ENCODE measurements at regions not wholly inside any gene's neighbourhood (a gene's known extent, or its start where the extent isn't known, plus 50 kb on each side); places are given as distances from the start of the nearest gene placed in this dataset.

DNA sequence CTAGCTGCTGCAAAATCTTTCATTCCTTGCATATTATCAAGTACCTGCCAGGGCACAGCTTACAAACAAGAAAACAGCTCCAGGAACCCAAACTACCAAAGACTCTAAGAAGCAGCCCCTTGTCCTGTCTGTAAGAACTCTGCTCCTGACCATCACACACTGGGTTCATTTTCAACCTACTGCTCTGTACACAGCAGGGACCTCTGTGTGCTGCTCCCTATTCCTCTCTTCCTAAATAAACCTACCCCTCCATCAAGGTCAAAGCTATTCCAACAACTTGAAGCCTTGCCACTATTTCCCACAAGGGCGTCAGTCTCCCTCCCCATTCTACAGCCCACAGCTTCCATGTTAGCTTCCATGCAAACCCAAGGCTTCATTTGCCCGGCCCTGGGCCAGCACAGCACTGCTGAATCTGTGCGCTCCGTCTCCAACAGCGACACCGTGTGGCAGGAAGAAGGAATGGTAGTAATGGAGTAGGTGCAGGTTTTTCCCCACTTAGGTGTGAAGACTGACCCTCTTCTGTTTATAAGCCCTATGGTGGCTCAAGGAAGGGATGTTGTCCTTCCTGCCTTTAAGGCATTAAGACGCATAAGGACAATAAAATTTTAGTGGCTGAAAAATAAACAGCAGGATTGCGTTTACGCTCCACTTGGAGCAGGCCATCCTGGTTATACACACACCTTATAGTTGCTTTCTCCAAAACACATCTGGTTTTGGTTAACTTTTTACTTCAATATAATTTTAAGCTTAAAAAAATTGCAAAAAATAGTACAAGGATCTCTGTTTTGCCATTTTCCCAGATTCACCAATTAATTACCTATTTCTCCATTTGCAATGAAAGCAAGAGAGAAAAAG lies 115.2 kb upstream of the NXT1 start:
- in situ Hi-C loops (cut with MboI) (no loop called here), intact Hi-C loops (cut with micrococcal nuclease) (loop anchor here (2.0 to 10.0 kb wide), 3 partner anchors 107 to 541 kb away; no protein-coding TSS in a partner anchor)
- Histone ChIP-seq H3K4me3 (no peak overlapping the region), H4K20me1 (replicated peaks; ENCODE audit: control insufficient read depth, insufficient read depth, low read length) (no peaks in the 10 kb centered on the region), H3K79me2 (ENCODE audit: control insufficient read depth, insufficient read depth, low read length) (no peaks in the 10 kb centered on the region), H3K27me3 (ENCODE audit: control insufficient read depth in 2 of 2, insufficient read depth in 2 of 2, low read length in 2 of 2) (no peaks in the 10 kb centered on the region), H3K36me3 (ENCODE audit: control insufficient read depth, insufficient read depth, low read length) (no peaks in the 10 kb centered on the region), H3K27ac (ENCODE audit: extremely low read depth, low read depth, low read length) (no peak overlapping the region), H3K9ac (ENCODE audit: insufficient read depth in 1 of 2, low read depth in 2 of 2, low read length in 2 of 2) (no peak overlapping the region), H3K4me2 (ENCODE audit: insufficient read depth, low read length) (no peak overlapping the region), H3K9me3 (replicated peaks; ENCODE audit: control insufficient read depth, insufficient read depth, low read depth, low read length) (no peaks in the 10 kb centered on the region), H3K9me1 (ENCODE audit: control insufficient read depth, insufficient read depth, low read length) (no peaks in the 10 kb centered on the region), H3K4me1 (replicated peaks in 1 of 2; ENCODE audit: control insufficient read depth in 2 of 2, insufficient read depth in 2 of 2, low read length in 2 of 2) (peaks cover 0 to 3% of the 10 kb centered on the region in 2 experiments; a peak in 1 of 5 replicates), H2AFZ (ENCODE audit: low read depth, low read length) (no peak overlapping the region)
- ATAC-seq (peak; percentile 99), FAIRE-seq (peak; percentile 94), DNase-seq (ENCODE audit: extremely low read depth in 1 of 4, low spot score in 3 of 4) (peak; percentile 61 to 75 (median 64))
- POLR2A ChIA-PET: interaction anchor here (2.4 kb wide), 1 partner anchor 184 kb away, joined by 9 read pairs; no protein-coding TSS in a partner anchor
- CTCF ChIA-PET (ENCODE audit: low intra/inter-chr PET ratio): interaction anchor here (0.5 to 0.7 kb wide), 4 partner anchors 174 to 901 kb away, joined by 3 to 6 read pairs (median 4); no protein-coding TSS in a partner anchor
- BruUV-seq (replicated peaks): no TSS peak
- whole genome bisulfite sequencing (ENCODE audit: insufficient coverage, low coverage, missing lambda C conversion rate): 24% methylated on average over 8 of the region's 9 CpGs
- TF ChIP-seq ZNF121 (CRISPR knock-in tag; conservative IDR thresholded peaks at IDR 0.05): no peak
- no peak for TF ChIP-seq NCOA1 (IDR thresholded peaks at IDR 0.05; ENCODE audit: low read depth)
- TF ChIP-seq JUND (IDR thresholded peaks at IDR 0.05; ENCODE audit: borderline replicate concordance, low read depth, low read length): no peak
- no peak; the same call in 2 of the 3 replicates for TF ChIP-seq JUND (tag; IDR thresholded peaks at IDR 0.05; ENCODE audit: borderline replicate concordance, low read depth, low read length)
- no peak for TF ChIP-seq ZKSCAN8 (CRISPR knock-in tag; IDR thresholded peaks at IDR 0.05)
- TF ChIP-seq, protein P1, sequence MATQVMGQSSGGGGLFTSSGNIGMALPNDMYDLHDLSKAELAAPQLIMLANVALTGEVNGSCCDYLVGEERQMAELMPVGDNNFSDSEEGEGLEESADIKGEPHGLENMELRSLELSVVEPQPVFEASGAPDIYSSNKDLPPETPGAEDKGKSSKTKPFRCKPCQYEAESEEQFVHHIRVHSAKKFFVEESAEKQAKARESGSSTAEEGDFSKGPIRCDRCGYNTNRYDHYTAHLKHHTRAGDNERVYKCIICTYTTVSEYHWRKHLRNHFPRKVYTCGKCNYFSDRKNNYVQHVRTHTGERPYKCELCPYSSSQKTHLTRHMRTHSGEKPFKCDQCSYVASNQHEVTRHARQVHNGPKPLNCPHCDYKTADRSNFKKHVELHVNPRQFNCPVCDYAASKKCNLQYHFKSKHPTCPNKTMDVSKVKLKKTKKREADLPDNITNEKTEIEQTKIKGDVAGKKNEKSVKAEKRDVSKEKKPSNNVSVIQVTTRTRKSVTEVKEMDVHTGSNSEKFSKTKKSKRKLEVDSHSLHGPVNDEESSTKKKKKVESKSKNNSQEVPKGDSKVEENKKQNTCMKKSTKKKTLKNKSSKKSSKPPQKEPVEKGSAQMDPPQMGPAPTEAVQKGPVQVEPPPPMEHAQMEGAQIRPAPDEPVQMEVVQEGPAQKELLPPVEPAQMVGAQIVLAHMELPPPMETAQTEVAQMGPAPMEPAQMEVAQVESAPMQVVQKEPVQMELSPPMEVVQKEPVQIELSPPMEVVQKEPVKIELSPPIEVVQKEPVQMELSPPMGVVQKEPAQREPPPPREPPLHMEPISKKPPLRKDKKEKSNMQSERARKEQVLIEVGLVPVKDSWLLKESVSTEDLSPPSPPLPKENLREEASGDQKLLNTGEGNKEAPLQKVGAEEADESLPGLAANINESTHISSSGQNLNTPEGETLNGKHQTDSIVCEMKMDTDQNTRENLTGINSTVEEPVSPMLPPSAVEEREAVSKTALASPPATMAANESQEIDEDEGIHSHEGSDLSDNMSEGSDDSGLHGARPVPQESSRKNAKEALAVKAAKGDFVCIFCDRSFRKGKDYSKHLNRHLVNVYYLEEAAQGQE (IDR thresholded peaks at IDR 0.05; ENCODE audit: borderline replicate concordance): peak; percentile 74
- TF ChIP-seq, protein P1 (CRISPR knock-in tag; IDR thresholded peaks at IDR 0.05; ENCODE audit: low read depth): no peak
- TF ChIP-seq POLR2A (conservative IDR thresholded peaks at IDR 0.05): no peak
- peak; percentile 66 to 89 for TF ChIP-seq RAD21 (CRISPR knock-in tag; conservative IDR thresholded peaks at IDR 0.05 in 1 of 2, IDR thresholded peaks at IDR 0.05 in 1 of 2)
- 0 out of 2 replicates have a peak, but pooled peaks have one; percentile 41 for TF ChIP-seq EHMT2 (IDR thresholded peaks at IDR 0.05)
- no peak for TF ChIP-seq MAFK (IDR thresholded peaks at IDR 0.05; ENCODE audit: low read length)
